ENCODE measurements at regions not wholly inside any gene's neighbourhood (a gene's known extent, or its start where the extent isn't known, plus 50 kb on each side); places are given as distances from the start of the nearest gene placed in this dataset.
A peak's percentile ranks its signal among the peaks of the same experiment; 100 is the strongest.

DNA sequence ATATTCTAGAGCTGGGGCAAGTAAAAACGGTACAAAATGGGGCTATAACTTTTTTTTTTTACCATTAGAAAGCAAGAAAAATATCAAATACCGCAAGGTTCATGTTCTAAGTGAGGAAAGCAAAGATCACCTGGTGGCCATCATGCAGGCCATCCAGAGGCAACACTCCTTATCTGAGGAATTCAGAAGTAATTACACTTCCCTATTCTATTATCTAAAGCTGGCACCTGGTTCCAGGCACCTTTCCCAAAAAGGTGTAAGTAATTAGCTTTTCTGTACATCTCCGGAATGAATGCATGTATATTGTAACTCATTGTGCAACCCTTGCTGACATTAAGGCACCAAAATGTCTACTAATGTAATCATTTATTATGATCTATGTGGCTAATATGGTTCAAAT, 152.5 kb upstream of the GYPC start:
- no peak for DNase-seq (ENCODE audit: low spot score)

DNA sequence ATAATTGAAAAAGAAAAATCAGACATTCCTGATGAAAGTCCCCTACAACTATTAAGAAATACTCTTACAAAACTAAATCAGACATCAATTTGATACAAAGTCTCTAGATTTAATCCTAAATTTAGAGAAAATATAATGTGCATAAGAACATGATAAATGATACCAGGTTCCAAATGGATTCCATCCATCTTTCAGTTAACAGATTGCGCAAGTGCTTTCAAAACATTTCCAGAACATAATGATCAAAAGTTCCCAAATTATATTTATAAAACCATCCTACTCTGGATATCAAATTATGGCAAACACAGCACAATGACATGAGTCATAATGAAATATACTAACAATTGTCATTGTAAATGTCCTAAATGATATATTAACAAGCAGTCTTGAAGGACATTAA, 151.0 kb upstream of the GYPC start:
- DNase-seq (ENCODE audit: low spot score), result no peak

DNA sequence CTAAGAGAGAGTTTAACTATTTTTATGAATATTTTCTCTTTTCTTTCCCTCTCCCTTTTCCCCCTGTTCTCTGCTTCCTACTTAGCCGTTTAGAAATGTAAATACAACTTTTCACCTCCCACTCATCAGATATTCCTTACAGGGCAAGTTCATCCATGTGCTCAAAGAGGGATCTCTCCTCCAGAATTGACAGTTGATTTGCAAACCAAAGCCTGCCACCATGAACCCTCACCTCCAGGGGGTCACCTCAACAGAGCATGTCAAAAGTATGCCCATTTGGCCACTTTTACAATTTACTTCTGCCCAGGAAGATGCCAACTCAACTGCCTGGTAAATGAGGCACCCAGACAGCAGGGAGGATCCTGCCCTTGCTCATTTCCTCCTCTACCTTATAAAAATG, 149.2 kb upstream of the GYPC start:
- DNase-seq (ENCODE audit: low spot score), result no peak

GRCh38 chr2:126507425-126507911, 148.5 kb upstream of the GYPC start:
- DNase-seq (ENCODE audit: low spot score), result no peak

- no peak for DNase-seq (ENCODE audit: low spot score)
Measured at GRCh38 chr2:126510356-126510755, 145.6 kb upstream of the GYPC start.

- DNase-seq (ENCODE audit: low spot score), result no peak
Measured at GRCh38 chr2:126510960-126511359, 145.0 kb upstream of the GYPC start.

DNA sequence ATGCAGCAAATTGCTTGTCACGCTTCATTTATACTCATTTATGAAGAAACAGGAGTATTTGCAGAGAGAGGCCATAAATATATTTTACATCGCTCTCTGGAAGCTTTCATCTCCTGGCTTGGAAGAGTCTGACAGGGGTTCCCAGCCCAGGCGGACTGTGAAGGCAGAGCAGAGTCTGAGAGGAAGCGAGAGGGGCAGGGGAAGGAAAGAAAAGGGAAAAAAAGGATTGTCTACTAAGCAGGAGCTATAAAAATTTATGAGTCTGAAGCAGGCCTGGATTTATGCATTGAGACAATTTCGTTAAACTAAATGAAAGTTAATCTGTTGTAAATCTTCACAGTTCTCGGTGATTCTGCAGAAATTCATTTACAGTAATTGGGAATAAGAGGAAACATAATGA, 143.9 kb upstream of the GYPC start:
- no peak for DNase-seq (ENCODE audit: low spot score)

DNA sequence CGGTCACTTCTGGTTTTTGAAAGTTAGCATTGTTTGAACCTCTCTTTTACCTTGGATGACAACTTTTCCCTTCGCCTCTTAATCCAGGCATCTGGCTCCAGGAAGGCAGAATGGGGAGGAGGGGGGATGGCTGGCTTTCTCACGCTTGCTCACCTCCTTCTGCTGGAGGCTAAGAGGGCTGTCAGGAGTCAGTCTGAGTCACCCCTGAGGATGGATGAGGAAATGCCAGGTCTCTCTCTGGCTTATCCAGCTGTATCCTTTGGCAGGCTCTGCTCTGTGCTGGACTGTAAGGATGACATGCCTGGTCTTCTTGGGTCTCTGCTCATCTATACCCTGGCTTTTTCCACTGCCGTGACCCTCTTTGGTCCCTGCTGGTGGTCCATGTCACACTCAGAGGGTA, 142.9 kb upstream of the GYPC start:
- DNase-seq (ENCODE audit: low spot score), result no peak

DNA sequence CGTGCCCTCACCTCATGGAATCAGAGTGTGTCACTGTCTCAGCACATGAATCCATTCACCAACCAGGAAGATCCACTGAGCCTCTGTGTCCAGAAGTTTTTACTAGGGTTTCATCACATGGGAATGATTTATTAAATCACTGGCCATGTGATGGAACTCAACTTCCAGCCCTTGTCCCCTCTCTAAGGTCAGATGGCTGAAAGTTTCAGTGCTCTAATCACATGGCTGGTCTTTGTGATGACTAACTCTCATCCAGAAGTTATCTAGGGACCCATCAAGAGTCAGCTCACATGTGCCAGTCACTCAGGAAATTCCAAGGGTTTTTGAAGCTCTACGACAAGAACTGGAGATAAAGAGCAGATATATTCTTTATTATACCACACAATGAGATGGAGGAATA, 140.5 kb upstream of the GYPC start:
- no peak for DNase-seq (ENCODE audit: low spot score)

DNA sequence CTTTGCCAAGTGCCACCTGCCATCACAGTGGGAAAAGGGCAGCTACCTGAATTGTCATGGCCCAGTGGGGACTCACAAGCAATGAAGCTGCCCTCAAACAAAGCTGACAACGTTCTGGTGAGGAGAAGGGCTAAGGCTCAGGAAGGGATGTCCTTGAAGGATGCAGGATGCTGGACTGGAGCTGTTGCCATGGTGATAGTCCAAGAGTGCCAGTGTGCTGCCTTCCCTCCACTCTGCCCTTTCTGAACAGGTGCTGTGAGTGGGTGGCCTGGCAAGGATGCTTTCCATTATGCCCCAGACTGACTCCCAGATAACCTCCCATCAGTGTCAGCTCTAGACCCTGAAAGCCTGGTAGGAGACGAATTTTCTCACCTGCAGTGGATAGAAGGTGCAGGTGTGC, 137.8 kb upstream of the GYPC start:
- DNase-seq (ENCODE audit: low spot score), result no peak

- DNase-seq (ENCODE audit: low spot score), result peak; percentile 79
Measured at GRCh38 chr2:126527836-126528490, 128.0 kb upstream of the GYPC start.

- DNase-seq (ENCODE audit: low spot score), result no peak
Measured at GRCh38 chr2:126531029-126531428, 124.9 kb upstream of the GYPC start.

DNA sequence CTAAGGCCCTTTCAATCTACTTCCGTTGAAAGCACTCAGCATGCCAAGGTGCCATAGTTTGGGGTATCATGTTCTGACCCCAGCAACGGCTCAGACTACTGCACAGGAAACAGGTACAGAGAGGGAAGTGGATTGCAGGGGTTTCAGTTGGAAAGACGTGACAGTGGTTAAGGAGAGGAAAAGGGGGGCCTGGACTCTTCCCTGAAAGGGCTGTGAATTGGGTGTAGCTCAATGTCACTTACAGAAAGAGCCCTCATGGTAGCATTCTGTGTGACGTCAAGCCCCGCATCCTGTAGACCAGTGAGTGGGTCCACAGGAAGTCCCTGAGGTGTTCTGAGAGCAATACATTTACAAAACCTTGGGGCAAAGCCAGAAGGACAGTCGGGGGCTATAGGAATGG, 121.5 kb upstream of the GYPC start:
- no peak for DNase-seq (ENCODE audit: low spot score)

GRCh38 chr2:126535408-126535807, 120.5 kb upstream of the GYPC start:
- DNase-seq (ENCODE audit: low spot score), result no peak

DNA sequence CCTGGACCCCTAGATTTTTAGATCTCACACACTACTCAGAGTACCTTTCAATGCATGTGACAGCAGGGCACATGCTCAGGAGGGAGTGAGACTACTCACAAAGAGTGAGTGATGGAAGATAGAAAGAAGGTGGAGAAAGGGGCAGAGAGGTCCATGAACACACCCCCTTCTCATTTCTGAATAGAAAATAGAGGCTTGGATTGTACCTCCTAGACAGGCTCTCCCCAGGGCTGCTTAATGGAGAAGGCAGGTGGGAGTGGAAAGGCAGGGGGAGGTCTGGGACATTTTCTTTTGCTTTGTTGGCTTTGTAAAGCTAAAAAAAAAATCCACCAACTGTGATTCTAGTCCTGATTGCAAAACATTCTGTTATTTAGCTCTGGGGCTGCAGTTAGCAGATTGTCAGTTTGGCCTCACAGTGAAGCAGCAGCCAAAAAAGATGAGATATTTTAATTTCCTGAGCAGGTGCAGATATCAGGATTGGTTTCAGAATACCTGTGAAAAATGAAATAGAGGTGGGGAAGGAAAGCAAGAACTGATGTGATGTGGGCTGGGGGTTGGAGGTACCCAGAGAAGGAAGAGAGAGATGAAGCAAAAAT, 119.3 kb upstream of the GYPC start:
- no peak for DNase-seq (ENCODE audit: low spot score)

DNA sequence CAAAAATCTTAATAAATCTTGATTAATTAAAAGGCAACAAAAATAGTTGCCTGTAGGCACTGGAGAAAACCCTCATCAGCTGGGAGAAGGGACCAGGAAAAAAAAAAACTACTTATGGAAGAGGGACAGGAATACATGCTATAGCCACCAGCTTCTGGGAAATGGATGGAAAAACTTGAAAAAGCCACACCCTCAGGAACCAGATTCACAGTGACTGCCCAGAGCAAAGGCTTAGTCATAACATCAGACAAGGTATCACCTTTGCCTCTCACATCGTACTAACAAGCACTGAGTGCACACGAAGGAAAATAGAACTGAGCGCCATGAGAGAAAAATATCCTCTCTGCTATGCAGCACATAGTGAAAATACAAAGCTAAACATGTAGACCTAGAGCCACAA, 116.9 kb upstream of the GYPC start:
- DNase-seq (ENCODE audit: low spot score), result no peak

DNA sequence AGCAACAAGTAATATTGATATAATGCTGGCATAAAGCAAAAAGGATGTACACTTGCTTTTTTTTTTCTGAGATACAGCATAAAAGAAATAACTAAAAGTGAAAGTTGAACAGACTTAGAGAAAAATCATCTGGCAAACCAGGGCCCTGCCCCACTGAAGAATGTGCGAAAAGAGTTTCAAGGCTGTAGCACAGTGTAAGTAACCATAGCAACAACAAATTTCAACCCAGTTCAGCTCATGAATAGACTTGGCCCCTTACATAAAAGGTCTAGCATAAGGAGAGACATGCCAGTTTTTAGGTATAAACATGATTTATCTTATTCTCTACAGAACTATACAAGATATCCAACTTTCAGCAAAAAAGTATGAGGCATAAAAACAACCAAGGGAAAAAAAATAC, 113.7 kb upstream of the GYPC start:
- no peak for DNase-seq (ENCODE audit: low spot score)

DNA sequence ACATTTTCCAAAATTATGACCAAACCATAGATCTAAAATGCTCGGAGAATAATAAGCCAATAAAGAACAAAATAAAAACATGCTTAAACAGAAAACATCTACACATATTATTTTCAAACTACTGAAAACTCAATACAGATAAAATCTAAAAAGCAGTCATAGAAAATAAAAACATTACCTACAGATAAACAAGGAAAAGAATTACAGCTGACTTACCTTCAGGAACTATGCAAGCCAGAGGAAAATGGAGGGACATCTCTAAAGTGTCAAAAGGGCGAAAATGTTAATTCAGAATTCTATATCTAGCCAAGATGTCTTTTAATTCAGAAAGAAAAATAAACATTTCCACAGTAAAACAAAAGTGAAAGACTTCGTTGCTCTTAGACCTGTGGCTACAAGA, 112.9 kb upstream of the GYPC start:
- peak; percentile 6 for DNase-seq (ENCODE audit: low spot score)

DNA sequence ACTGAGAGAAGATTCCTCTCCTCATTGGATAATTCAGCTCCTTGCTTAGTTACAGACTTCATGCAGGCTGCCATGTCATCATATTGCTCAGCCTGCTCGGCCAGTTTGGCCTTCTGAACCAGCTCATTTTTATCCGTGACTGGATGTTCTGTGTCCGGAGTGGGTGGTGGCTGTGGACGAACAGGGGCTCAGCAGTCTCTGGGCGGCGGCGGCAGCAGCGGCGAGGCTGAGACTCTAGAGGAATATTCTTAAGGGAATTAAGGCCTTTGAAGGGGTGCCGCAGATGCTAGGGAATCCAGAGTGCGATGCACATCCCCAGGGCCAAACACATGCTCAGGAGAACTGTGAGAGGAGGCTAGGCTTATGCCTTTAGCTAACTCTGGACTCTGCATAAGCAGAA, 97.9 kb upstream of the GYPC start:
- no peak for DNase-seq (ENCODE audit: low spot score)

DNA sequence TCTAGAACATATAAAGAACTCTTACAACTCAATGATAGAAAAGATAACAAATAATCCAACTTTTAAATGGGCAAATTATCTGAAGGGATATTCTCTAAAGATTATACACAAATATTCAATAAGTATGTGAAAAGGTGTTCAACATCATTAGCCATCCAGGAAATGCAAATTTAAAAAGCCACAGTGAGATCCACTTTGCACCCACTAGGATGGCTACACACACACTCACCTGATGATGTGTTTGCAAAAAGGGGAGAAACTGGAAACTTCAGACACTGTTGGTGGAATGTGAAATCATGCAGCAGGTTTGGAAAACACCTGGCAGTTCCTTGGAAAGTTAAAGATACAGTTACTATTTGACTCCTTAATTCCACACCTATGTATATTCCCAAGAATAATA, 87.2 kb upstream of the GYPC start:
- DNase-seq (ENCODE audit: low spot score), result no peak

DNA sequence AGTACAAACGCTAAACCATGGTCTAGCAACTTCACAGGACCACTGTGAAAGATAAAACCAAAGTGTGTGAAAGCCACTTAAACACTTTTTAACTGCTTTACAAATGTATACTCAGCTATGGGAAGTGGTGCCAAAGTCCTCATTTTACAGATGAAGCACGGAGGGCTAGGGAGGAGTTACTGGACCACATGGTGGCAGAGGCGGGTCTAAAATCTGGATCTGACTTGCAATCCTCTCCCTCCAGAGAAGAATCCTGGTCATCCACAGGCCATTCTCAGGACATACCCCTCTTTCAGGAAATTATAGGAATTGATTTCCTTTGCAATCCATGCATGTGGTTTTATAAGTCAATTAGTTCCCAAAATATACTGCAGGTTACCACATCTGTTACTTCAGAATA, 84.6 kb upstream of the GYPC start:
- peak; percentile 7 for DNase-seq (ENCODE audit: low spot score)

GRCh38 chr2:126575631-126576030, 80.3 kb upstream of the GYPC start:
- no peak for DNase-seq (ENCODE audit: low spot score)

DNA sequence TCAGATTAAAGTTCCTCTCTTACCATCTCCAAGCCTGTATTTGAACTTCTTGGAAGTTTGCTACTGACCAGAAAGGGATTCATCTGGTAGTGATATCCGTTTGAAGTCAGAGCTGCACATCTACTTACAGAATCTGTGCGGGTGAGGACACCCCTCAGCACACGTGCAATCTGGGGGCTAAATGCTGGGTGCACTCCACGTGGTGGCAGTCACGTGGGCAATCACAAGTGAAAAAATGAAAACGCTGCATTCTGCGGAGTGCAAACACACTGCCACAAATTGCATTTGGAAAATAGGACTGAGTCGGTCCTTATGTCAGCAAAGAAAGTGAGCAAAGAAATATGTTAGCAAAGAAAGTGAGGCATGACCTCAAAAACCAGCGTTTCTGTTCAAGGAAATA, 76.1 kb upstream of the GYPC start:
- no peak for DNase-seq (ENCODE audit: low spot score)

GRCh38 chr2:126586317-126586716, 69.6 kb upstream of the GYPC start:
- no peak for DNase-seq (ENCODE audit: low spot score)

All from hematopoietic multipotent progenitor cell treated with erythropoietin and hydrocortisone succinate and interleukin-3 and kit ligand, for 15 days (in vitro differentiated cells).